Rectal smooth muscle tissue (tissue), 1 donor: ENCODE measurements at regions not wholly inside any gene's neighbourhood (a gene's known extent, or its start where the extent isn't known, plus 50 kb on each side); places are given as distances from the start of the nearest gene placed in this dataset.

Experiments used
- H3K27ac ChIP-seq: one replicate; pipeline ENCODE4 v1.7.0; 2013; ENCODE audit warnings: low read depth, low read length, inconsistent platforms
- H3K27me3 ChIP-seq: one replicate; pipeline ENCODE4 v1.7.0; 2013; ENCODE audit warnings: low read length; ENCODE audit not compliant: control insufficient read depth, insufficient read depth
- H3K36me3 ChIP-seq: one replicate; pipeline ENCODE4 v1.7.0; 2013; ENCODE audit warnings: low read length; ENCODE audit not compliant: control insufficient read depth, insufficient read depth
- H3K4me1 ChIP-seq: one replicate; pipeline ENCODE4 v1.7.0; 2013; ENCODE audit warnings: low read length; ENCODE audit not compliant: control insufficient read depth, insufficient read depth
- H3K4me3 ChIP-seq: one replicate; pipeline ENCODE4 v1.7.0; 2013; ENCODE audit warnings: low read length
- H3K9ac ChIP-seq: one replicate; pipeline ENCODE4 v1.7.0; 2013; ENCODE audit warnings: low read length

- Histone ChIP-seq H3K4me3 (no peak overlapping the region), H3K9ac (no peak overlapping the region), H3K4me1 (no peaks in the 10 kb centered on the region), H3K36me3 (no peaks in the 10 kb centered on the region), H3K27me3 (no peaks in the 10 kb centered on the region), H3K27ac (no peak overlapping the region)
These were observed 62.7 kb upstream of the KAZN start for GRCh38 chr1:14535619-14536355.

GRCh38 chr1:14538335-14538734 is 60.1 kb upstream of the KAZN start:
- Histone ChIP-seq H3K4me3 (no peak overlapping the region), H3K27ac (no peak overlapping the region), H3K9ac (no peak overlapping the region), H3K4me1 (no peaks in the 10 kb centered on the region), H3K27me3 (no peaks in the 10 kb centered on the region), H3K36me3 (no peaks in the 10 kb centered on the region)

- H3K27ac ChIP-seq = no peak overlapping the region
- no peaks in the 10 kb centered on the region for H3K36me3 ChIP-seq
- H3K27me3 ChIP-seq = no peaks in the 10 kb centered on the region
- H3K4me1 ChIP-seq = no peaks in the 10 kb centered on the region
- H3K4me3 ChIP-seq = no peak overlapping the region
- no peak overlapping the region for H3K9ac ChIP-seq
These were observed 59.2 kb upstream of the KAZN start for GRCh38 chr1:14539309-14539708.

GRCh38 chr1:14539953-14540563 is 58.4 kb upstream of the KAZN start:
- H3K27me3 ChIP-seq = no peaks in the 10 kb centered on the region
- H3K9ac ChIP-seq = no peak overlapping the region
- no peak overlapping the region for H3K4me3 ChIP-seq
- H3K36me3 ChIP-seq = no peaks in the 10 kb centered on the region
- no peaks in the 10 kb centered on the region for H3K4me1 ChIP-seq
- H3K27ac ChIP-seq = no peak overlapping the region

GRCh38 chr1:14541348-14541747 is 57.1 kb upstream of the KAZN start:
- no peaks in the 10 kb centered on the region for H3K4me1 ChIP-seq
- no peak overlapping the region for H3K9ac ChIP-seq
- H3K36me3 ChIP-seq = no peaks in the 10 kb centered on the region
- H3K27ac ChIP-seq = no peak overlapping the region
- H3K4me3 ChIP-seq = no peak overlapping the region
- no peaks in the 10 kb centered on the region for H3K27me3 ChIP-seq

- Histone ChIP-seq H3K27ac (no peak overlapping the region), H3K9ac (no peak overlapping the region), H3K27me3 (no peaks in the 10 kb centered on the region), H3K36me3 (no peaks in the 10 kb centered on the region), H3K4me3 (no peak overlapping the region), H3K4me1 (no peaks in the 10 kb centered on the region)
These were observed 55.2 kb upstream of the KAZN start for GRCh38 chr1:14543191-14543840.

- H3K36me3 ChIP-seq = no peaks in the 10 kb centered on the region
- H3K27me3 ChIP-seq = no peaks in the 10 kb centered on the region
- no peak overlapping the region for H3K27ac ChIP-seq
- no peaks in the 10 kb centered on the region for H3K4me1 ChIP-seq
- H3K4me3 ChIP-seq = no peak overlapping the region
- no peak overlapping the region for H3K9ac ChIP-seq
These were observed 54.2 kb upstream of the KAZN start for GRCh38 chr1:14544319-14544718.

- no peak overlapping the region for H3K27ac ChIP-seq
- no peaks in the 10 kb centered on the region for H3K4me1 ChIP-seq
- H3K36me3 ChIP-seq = no peaks in the 10 kb centered on the region
- H3K27me3 ChIP-seq = no peaks in the 10 kb centered on the region
- no peak overlapping the region for H3K9ac ChIP-seq
- H3K4me3 ChIP-seq = no peak overlapping the region
These were observed 53.0 kb upstream of the KAZN start for GRCh38 chr1:14545422-14546025.

GRCh38 chr1:14546416-14546815 is 52.1 kb upstream of the KAZN start:
- H3K4me3 ChIP-seq = no peak overlapping the region
- no peak overlapping the region for H3K27ac ChIP-seq
- no peaks in the 10 kb centered on the region for H3K36me3 ChIP-seq
- H3K27me3 ChIP-seq = no peaks in the 10 kb centered on the region
- H3K4me1 ChIP-seq = no peaks in the 10 kb centered on the region
- H3K9ac ChIP-seq = no peak overlapping the region
